ENCODE measurements at regions not wholly inside any gene's neighbourhood (a gene's known extent, or its start where the extent isn't known, plus 50 kb on each side); places are given as distances from the start of the nearest gene placed in this dataset.

- DNase-seq = no peak
- CTCF ChIA-PET = interaction anchor here (1.0 kb wide), 1 partner anchor 86 kb away, joined by 4 read pairs; no protein-coding TSS in a partner anchor
Observed at GRCh38 chr2:104045071-104045470, 808.8 kb upstream of the POU3F3 start.

GRCh38 chr2:104046466-104046865 lies 807.4 kb upstream of the POU3F3 start:
- H4K20me1 ChIP-seq (ENCODE audit: insufficient read depth) = no peaks in the 10 kb centered on the region
- no peaks in the 10 kb centered on the region for H3K27me3 ChIP-seq (ENCODE audit: insufficient read depth)
- POLR2A ChIA-PET = no interaction called here
- no peak overlapping the region for H3K27ac ChIP-seq (ENCODE audit: low read depth in 2 of 2, low read length in 1 of 2)
- no peaks in the 10 kb centered on the region for H3K9me2 ChIP-seq
- H3K36me3 ChIP-seq (replicated peaks in 1 of 2; ENCODE audit: control insufficient read depth in 1 of 2, insufficient read depth in 2 of 2, low read length in 1 of 2) = no peaks in the 10 kb centered on the region
- no peak overlapping the region for H3K9ac ChIP-seq
- no peak overlapping the region for H2AFZ ChIP-seq (ENCODE audit: low read depth)
- TF ChIP-seq TCF12 (IDR thresholded peaks at IDR 0.05) = no peak
- no peak for TF ChIP-seq NRF1 (IDR thresholded peaks at IDR 0.05; ENCODE audit: low read depth, low read length)
- no peak for TF ChIP-seq GATA2 (CRISPR knock-in tag; IDR thresholded peaks at IDR 0.05)
- no peak for TF ChIP-seq RXRA (IDR thresholded peaks at IDR 0.05; ENCODE audit: borderline replicate concordance, low read depth)
- no peak for TF ChIP-seq POLR2AphosphoS5 (IDR thresholded peaks at IDR 0.05; ENCODE audit: low read depth, low read length)
- no peak for TF ChIP-seq TEAD4 (IDR thresholded peaks at IDR 0.05; ENCODE audit: borderline replicate concordance, insufficient read depth)
- no peak for TF ChIP-seq FOXJ3 (CRISPR knock-in tag; IDR thresholded peaks at IDR 0.05)
- no peak for TF ChIP-seq REST (IDR thresholded peaks at IDR 0.05; ENCODE audit: low read depth, low read length)
- no peak for TF ChIP-seq SMC3 (IDR thresholded peaks at IDR 0.05; ENCODE audit: low read depth, low read length)
- no peak for TF ChIP-seq EP300 (IDR thresholded peaks at IDR 0.05; ENCODE audit: borderline replicate concordance in 1 of 2, low read depth in 1 of 2, low read length in 1 of 2)
- TF ChIP-seq MEF2A (IDR thresholded peaks at IDR 0.05; ENCODE audit: borderline replicate concordance, low read depth) = no peak
- TF ChIP-seq USF1 (IDR thresholded peaks at IDR 0.05; ENCODE audit: borderline replicate concordance, low read depth) = no peak
- TF ChIP-seq GABPA (IDR thresholded peaks at IDR 0.05; ENCODE audit: low read depth) = no peak
- no peak for TF ChIP-seq JUND (IDR thresholded peaks at IDR 0.05)
- no peak for TF ChIP-seq YY1 (IDR thresholded peaks at IDR 0.05; ENCODE audit: low read depth)
- TF ChIP-seq CHD2 (IDR thresholded peaks at IDR 0.05; ENCODE audit: low read length, partially characterized antibody) = no peak
- 7% methylated on average over 2 of the region's 2 CpGs for WGBS (ENCODE audit: low lambda C conversion rate)
- no peaks in the 10 kb centered on the region for H3F3A ChIP-seq (replicated peaks; ENCODE audit: insufficient read depth)
- DNase-seq = no peak
- no peaks in the 10 kb centered on the region for H3K9me3 ChIP-seq
- no peak overlapping the region for H3K4me3 ChIP-seq (ENCODE audit: low read depth in 2 of 2, low read length in 1 of 2)
- H3K4me2 ChIP-seq = no peak overlapping the region
- H3K4me1 ChIP-seq (ENCODE audit: control insufficient read depth in 1 of 2, insufficient read depth in 2 of 2, low read depth in 1 of 2, low read length in 1 of 2) = no peaks in the 10 kb centered on the region
- H3K79me2 ChIP-seq (ENCODE audit: insufficient read depth) = no peaks in the 10 kb centered on the region
- CTCF ChIA-PET = interaction anchor here (0.7 kb wide), 1 partner anchor 17 kb away, joined by 3 read pairs; no protein-coding TSS in a partner anchor

More at GRCh38 chr2:104045071-104045470, 808.8 kb upstream of the POU3F3 start:
- H3K27ac ChIP-seq (ENCODE audit: low read depth in 2 of 2, low read length in 1 of 2) = no peak overlapping the region
- no peaks in the 10 kb centered on the region for H3K79me2 ChIP-seq (ENCODE audit: insufficient read depth)
- no peaks in the 10 kb centered on the region for H3K36me3 ChIP-seq (replicated peaks in 1 of 2; ENCODE audit: control insufficient read depth in 1 of 2, insufficient read depth in 2 of 2, low read length in 1 of 2)
- no peak overlapping the region for H3K4me2 ChIP-seq
- WGBS (ENCODE audit: low lambda C conversion rate) = 72% methylated on average over 5 of the region's 5 CpGs
- no peaks in the 10 kb centered on the region for H3K27me3 ChIP-seq (ENCODE audit: insufficient read depth)
- H3K4me3 ChIP-seq (ENCODE audit: low read depth in 2 of 2, low read length in 1 of 2) = no peak overlapping the region
- no peaks in the 10 kb centered on the region for H4K20me1 ChIP-seq (ENCODE audit: insufficient read depth)
- TF ChIP-seq TAF1 (IDR thresholded peaks at IDR 0.05; ENCODE audit: borderline replicate concordance, low read depth, low read length) (no peak), GABPA (IDR thresholded peaks at IDR 0.05; ENCODE audit: low read depth) (no peak), RAD21 (IDR thresholded peaks at IDR 0.05; ENCODE audit: low read length) (no peak), MEF2A (IDR thresholded peaks at IDR 0.05; ENCODE audit: borderline replicate concordance, low read depth) (no peak), FOXM1 (IDR thresholded peaks at IDR 0.05; ENCODE audit: low read depth) (no peak), FOSL2 (IDR thresholded peaks at IDR 0.05; ENCODE audit: borderline replicate concordance, low read depth) (no peak), FOXJ3 (CRISPR knock-in tag; IDR thresholded peaks at IDR 0.05) (no peak)
- H3K9ac ChIP-seq = no peak overlapping the region
- H3K9me3 ChIP-seq = no peaks in the 10 kb centered on the region
- H3F3A ChIP-seq (replicated peaks; ENCODE audit: insufficient read depth) = no peaks in the 10 kb centered on the region
- H3K9me2 ChIP-seq = no peaks in the 10 kb centered on the region
- H2AFZ ChIP-seq (ENCODE audit: low read depth) = no peak overlapping the region
- POLR2A ChIA-PET = no interaction called here
- no peaks in the 10 kb centered on the region for H3K4me1 ChIP-seq (ENCODE audit: control insufficient read depth in 1 of 2, insufficient read depth in 2 of 2, low read depth in 1 of 2, low read length in 1 of 2)
